Osteoblast (primary cell): ENCODE measurements at regions not wholly inside any gene's neighbourhood (a gene's known extent, or its start where the extent isn't known, plus 50 kb on each side); places are given as distances from the start of the nearest gene placed in this dataset.

ENCODE experiments used
- DNase-seq: peaks from one replicate; pipeline ENCODE4 v3.0.0; 2011; ENCODE audit warnings: low spot score, mixed read lengths; ENCODE audit not compliant: insufficient read length; ENCODE audit errors: missing footprints
- H2AFZ ChIP-seq: 2 replicates; pipeline ENCODE4 v1.6.0; 2011; ENCODE audit warnings: mild to moderate bottlenecking, low read length
- H3K27ac ChIP-seq: 2 replicates; pipeline ENCODE4 v1.5.1; 2011; ENCODE audit warnings: mild to moderate bottlenecking, low read depth, low read length, moderate library complexity
- H3K27me3 ChIP-seq: 2 replicates; pipeline ENCODE4 v1.6.0; 2012; ENCODE audit warnings: mild to moderate bottlenecking, control low read depth, inconsistent platforms, low read length, moderate library complexity; ENCODE audit not compliant: insufficient read depth
- H3K36me3 ChIP-seq: 2 replicates; pipeline ENCODE4 v1.5.1; 2011; ENCODE audit warnings: mild to moderate bottlenecking, low read length, control low read depth, moderate library complexity; ENCODE audit not compliant: insufficient read depth
- H3K4me1 ChIP-seq: 2 replicates; pipeline ENCODE4 v1.5.1; 2011; ENCODE audit warnings: mild to moderate bottlenecking, low read length, control low read depth, moderate library complexity; ENCODE audit not compliant: insufficient read depth
- H3K4me2 ChIP-seq: 2 replicates; pipeline ENCODE4 v1.6.0; 2011; ENCODE audit warnings: mild to moderate bottlenecking, low read length; ENCODE audit not compliant: insufficient read depth
- H3K4me3 ChIP-seq: fragments of 200-600 bp; sonication (generic); 3 replicates; pipeline ENCODE4 v1.5.1; 2012; ENCODE audit warnings: mild to moderate bottlenecking, low read length, inconsistent platforms; ENCODE audit not compliant: insufficient read depth
- H3K79me2 ChIP-seq: 2 replicates; pipeline ENCODE4 v1.6.0; 2012; ENCODE audit warnings: mild to moderate bottlenecking, low read length, control low read depth, inconsistent platforms; ENCODE audit not compliant: insufficient read depth
- H3K9me3 ChIP-seq: 2 replicates; pipeline ENCODE4 v1.5.1; 2011; ENCODE audit warnings: low read depth, low read length, control low read depth
- H4K20me1 ChIP-seq: 2 replicates; pipeline ENCODE4 v1.6.0; 2012; ENCODE audit warnings: mild to moderate bottlenecking, low read length, control low read depth; ENCODE audit not compliant: insufficient read depth
- TF ChIP-seq, protein P1 (sequence below): IDR thresholded peaks from 2 replicates; pipeline ENCODE4 v1.5.1; 2011; ENCODE audit warnings: mild to moderate bottlenecking, low read depth, low read length, moderate library complexity; ENCODE audit errors: extremely low read depth

DNA sequence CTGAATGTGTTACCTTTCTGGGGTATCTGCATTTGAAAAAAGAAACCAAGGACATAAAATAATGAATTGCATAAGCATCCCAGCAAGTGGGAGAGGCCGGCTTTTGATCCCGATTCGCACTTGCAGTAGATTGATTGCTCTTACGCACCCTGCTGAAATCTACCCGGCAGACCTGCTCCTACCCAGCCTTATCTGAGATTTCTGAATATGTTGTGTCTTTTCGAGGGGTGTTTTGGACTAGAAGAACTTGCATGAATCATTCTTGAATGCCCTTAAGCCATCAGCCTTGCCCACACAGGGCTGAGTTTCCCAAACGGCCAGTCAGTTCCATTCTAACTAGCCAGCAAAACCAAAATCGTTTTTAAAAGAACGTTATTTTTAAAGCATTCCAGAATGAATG lies 174.4 kb upstream of the BCOR start:
- Histone ChIP-seq H2AFZ (no peak overlapping the region), H3K4me2 (no peak overlapping the region), H3K27me3 (peaks cover 12% of the 10 kb centered on the region), H4K20me1 (no peaks in the 10 kb centered on the region), H3K79me2 (no peaks in the 10 kb centered on the region), H3K27ac (no peak overlapping the region), H3K36me3 (no peaks in the 10 kb centered on the region), H3K4me1 (peaks cover 11% of the 10 kb centered on the region), H3K4me3 (no peak overlapping the region), H3K9me3 (peaks cover 4% of the 10 kb centered on the region)
- TF ChIP-seq, protein P1, sequence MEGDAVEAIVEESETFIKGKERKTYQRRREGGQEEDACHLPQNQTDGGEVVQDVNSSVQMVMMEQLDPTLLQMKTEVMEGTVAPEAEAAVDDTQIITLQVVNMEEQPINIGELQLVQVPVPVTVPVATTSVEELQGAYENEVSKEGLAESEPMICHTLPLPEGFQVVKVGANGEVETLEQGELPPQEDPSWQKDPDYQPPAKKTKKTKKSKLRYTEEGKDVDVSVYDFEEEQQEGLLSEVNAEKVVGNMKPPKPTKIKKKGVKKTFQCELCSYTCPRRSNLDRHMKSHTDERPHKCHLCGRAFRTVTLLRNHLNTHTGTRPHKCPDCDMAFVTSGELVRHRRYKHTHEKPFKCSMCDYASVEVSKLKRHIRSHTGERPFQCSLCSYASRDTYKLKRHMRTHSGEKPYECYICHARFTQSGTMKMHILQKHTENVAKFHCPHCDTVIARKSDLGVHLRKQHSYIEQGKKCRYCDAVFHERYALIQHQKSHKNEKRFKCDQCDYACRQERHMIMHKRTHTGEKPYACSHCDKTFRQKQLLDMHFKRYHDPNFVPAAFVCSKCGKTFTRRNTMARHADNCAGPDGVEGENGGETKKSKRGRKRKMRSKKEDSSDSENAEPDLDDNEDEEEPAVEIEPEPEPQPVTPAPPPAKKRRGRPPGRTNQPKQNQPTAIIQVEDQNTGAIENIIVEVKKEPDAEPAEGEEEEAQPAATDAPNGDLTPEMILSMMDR = no peak
- DNase-seq = peak; percentile 88

DNA sequence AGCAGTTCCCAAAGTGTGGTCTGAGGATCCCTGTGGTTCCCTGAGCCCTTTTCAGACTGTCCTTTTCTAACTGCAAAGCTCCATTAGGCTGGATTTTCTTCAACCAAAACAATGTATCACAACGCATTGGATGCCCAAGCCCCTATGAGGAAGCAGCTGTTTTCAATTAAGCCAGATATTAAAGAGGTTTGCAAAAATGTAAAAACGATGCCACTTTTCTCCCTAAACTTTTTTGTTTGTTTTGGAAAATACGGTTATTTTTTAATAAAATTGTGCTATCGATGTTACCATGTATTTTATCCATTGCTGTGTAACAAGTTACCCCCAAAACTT lies 170.4 kb upstream of the BCOR start:
- no peak overlapping the region for H2AFZ ChIP-seq
- H3K27me3 ChIP-seq = peaks cover 11% of the 10 kb centered on the region
- no peaks in the 10 kb centered on the region for H3K9me3 ChIP-seq
- H3K4me2 ChIP-seq = no peak overlapping the region
- no peak overlapping the region for H3K27ac ChIP-seq
- peaks cover 15% of the 10 kb centered on the region for H3K4me1 ChIP-seq
- H3K79me2 ChIP-seq = no peaks in the 10 kb centered on the region
- no peaks in the 10 kb centered on the region for H4K20me1 ChIP-seq
- peak; percentile 47 for DNase-seq
- H3K4me3 ChIP-seq = no peak overlapping the region
- TF ChIP-seq, protein P1 = no peak
- no peaks in the 10 kb centered on the region for H3K36me3 ChIP-seq

GRCh38 chrX:40267334-40268187 lies 169.8 kb upstream of the BCOR start:
- TF ChIP-seq, protein P1 = no peak
- H4K20me1 ChIP-seq = no peaks in the 10 kb centered on the region
- peak overlapping the region; percentile 92 for H2AFZ ChIP-seq
- H3K79me2 ChIP-seq = no peaks in the 10 kb centered on the region
- H3K27ac ChIP-seq = no peak overlapping the region
- peak overlapping the region; percentile 72 for H3K4me2 ChIP-seq
- peaks cover 17% of the 10 kb centered on the region for H3K4me1 ChIP-seq
- H3K27me3 ChIP-seq = peaks cover 9% of the 10 kb centered on the region
- no peaks in the 10 kb centered on the region for H3K36me3 ChIP-seq
- H3K4me3 ChIP-seq = peak overlapping the region; percentile 75
- no peaks in the 10 kb centered on the region for H3K9me3 ChIP-seq
- peak; percentile 73 for DNase-seq

GRCh38 chrX:40266490-40267333 lies 169.0 kb upstream of the BCOR start:
- H3K79me2 ChIP-seq = no peaks in the 10 kb centered on the region
- peak; percentile 93 for DNase-seq
- no peaks in the 10 kb centered on the region for H3K36me3 ChIP-seq
- TF ChIP-seq, protein P1 = peak; percentile 68
- no peaks in the 10 kb centered on the region for H4K20me1 ChIP-seq
- peak overlapping the region; percentile 72 for H3K4me2 ChIP-seq
- H3K4me3 ChIP-seq = peak overlapping the region; percentile 75
- H3K27me3 ChIP-seq = peaks cover 9% of the 10 kb centered on the region
- peak overlapping the region; percentile 92 for H2AFZ ChIP-seq
- no peaks in the 10 kb centered on the region for H3K9me3 ChIP-seq
- H3K27ac ChIP-seq = no peak overlapping the region
- H3K4me1 ChIP-seq = peaks cover 22% of the 10 kb centered on the region
